ENCODE measurements at regions not wholly inside any gene's neighbourhood (a gene's known extent, or its start where the extent isn't known, plus 50 kb on each side); places are given as distances from the start of the nearest gene placed in this dataset.

- TF ChIP-seq POLR2AphosphoS5 (IDR thresholded peaks at IDR 0.05) (no peak), POLR2A (IDR thresholded peaks at IDR 0.05) (no peak), CTCF (IDR thresholded peaks at IDR 0.05) (no peak)
Measured at GRCh38 chr9:86721226-86721781, 226.0 kb downstream of the GAS1 start.
